Astrocyte (in vitro differentiated cells and primary cell): ENCODE measurements at regions not wholly inside any gene's neighbourhood (a gene's known extent, or its start where the extent isn't known, plus 50 kb on each side); places are given as distances from the start of the nearest gene placed in this dataset.

Experiments used
- DNase-seq: peaks from one replicate; pipeline ENCODE4 v3.0.0-alpha.2; 2010; ENCODE audit warnings: low read depth
- FAIRE-seq: peaks from 2 replicates; lab custom pipeline; 2011; peaks lifted over from hg19 to GRCh38; lab: Jason Lieb, UNC
- H2AFZ ChIP-seq: 2 replicates; pipeline ENCODE4 v1.6.0; 2012; ENCODE audit warnings: low read depth, low read length, inconsistent platforms
- H3K27ac ChIP-seq: 2 replicates; pipeline ENCODE4 v1.5.1; 2011; ENCODE audit warnings: low read depth, low read length, inconsistent platforms
- H3K27me3 ChIP-seq: 2 replicates; pipeline ENCODE4 v1.6.0; 2011; ENCODE audit warnings: low read length, inconsistent platforms; ENCODE audit not compliant: insufficient read depth
- H3K36me3 ChIP-seq: 2 replicates; pipeline ENCODE4 v1.5.1; 2011; ENCODE audit warnings: low read length, inconsistent platforms; ENCODE audit not compliant: insufficient read depth
- H3K4me1 ChIP-seq: 2 replicates; pipeline ENCODE4 v1.5.1; 2011; ENCODE audit warnings: low read length, inconsistent platforms; ENCODE audit not compliant: insufficient read depth
- H3K4me2 ChIP-seq: 2 replicates; pipeline ENCODE4 v1.6.0; 2012; ENCODE audit warnings: low read length, inconsistent platforms
- H3K4me3 ChIP-seq: 2 replicates; pipeline ENCODE4 v1.5.1; 2011; ENCODE audit warnings: low read depth, mild to moderate bottlenecking, low read length, inconsistent platforms; ENCODE audit not compliant: insufficient read depth
- H3K79me2 ChIP-seq: 2 replicates; pipeline ENCODE4 v1.6.0; 2012; ENCODE audit warnings: mild to moderate bottlenecking, low read length, inconsistent platforms; ENCODE audit not compliant: insufficient read depth
- H3K9ac ChIP-seq: 2 replicates; pipeline ENCODE4 v1.6.0; 2012; ENCODE audit warnings: mild to moderate bottlenecking, low read length, inconsistent platforms
- H3K9me3 ChIP-seq: 2 replicates; pipeline ENCODE4 v1.5.1; 2012; ENCODE audit warnings: low read depth, mild to moderate bottlenecking, low read length, inconsistent platforms; ENCODE audit not compliant: insufficient read depth
- H4K20me1 ChIP-seq: 2 replicates; pipeline ENCODE4 v1.6.0; 2012; ENCODE audit warnings: low read length, inconsistent platforms; ENCODE audit not compliant: insufficient read depth
- H3K27ac Mint-ChIP-seq: one replicate; pipeline ENCODE4 v1.8.0; 2021; ENCODE audit warnings: mild to moderate bottlenecking, mixed read lengths; ENCODE audit not compliant: unreplicated experiment
- H3K27me3 Mint-ChIP-seq: one replicate; pipeline ENCODE4 v1.8.0; 2021; ENCODE audit warnings: low read depth, mixed read lengths; ENCODE audit not compliant: unreplicated experiment
- H3K36me3 Mint-ChIP-seq: one replicate; pipeline ENCODE4 v1.8.0; 2021; ENCODE audit warnings: low read depth, mixed read lengths; ENCODE audit not compliant: unreplicated experiment
- H3K4me1 Mint-ChIP-seq: one replicate; pipeline ENCODE4 v1.8.0; 2021; ENCODE audit warnings: low read depth, mixed read lengths; ENCODE audit not compliant: unreplicated experiment
- H3K4me3 Mint-ChIP-seq: one replicate; pipeline ENCODE4 v1.8.0; 2021; ENCODE audit warnings: mild to moderate bottlenecking, moderate library complexity, mixed read lengths; ENCODE audit not compliant: unreplicated experiment
- H3K9me3 Mint-ChIP-seq: one replicate; pipeline ENCODE4 v1.8.0; 2021; ENCODE audit warnings: mild to moderate bottlenecking, mixed read lengths; ENCODE audit not compliant: unreplicated experiment
- EZH2 ChIP-seq: IDR thresholded peaks from 2 replicates; pipeline ENCODE4 v1.6.1; 2012; ENCODE audit warnings: mild to moderate bottlenecking, low read length, inconsistent platforms; ENCODE audit not compliant: insufficient read depth
- TF ChIP-seq, protein P1 (sequence below): IDR thresholded peaks from 2 replicates; pipeline ENCODE4 v1.5.1; 2011; ENCODE audit warnings: low read depth, mild to moderate bottlenecking, inconsistent platforms, low read length, moderate library complexity; ENCODE audit not compliant: insufficient read depth

GRCh38 chr6:159535656-159536350, 157.2 kb downstream of the SOD2 start:
- H3K4me3 Mint-ChIP-seq, result no peak overlapping the region
- H3K27ac ChIP-seq, result no peak overlapping the region
- H3K4me1 Mint-ChIP-seq, result no peaks in the 10 kb centered on the region
- H4K20me1 ChIP-seq, result no peaks in the 10 kb centered on the region
- H3K27ac Mint-ChIP-seq, result no peak overlapping the region
- H3K4me2 ChIP-seq, result no peak overlapping the region
- peaks cover 4% of the 10 kb centered on the region for H3K9me3 Mint-ChIP-seq
- H2AFZ ChIP-seq, result no peak overlapping the region
- no peaks in the 10 kb centered on the region for H3K36me3 Mint-ChIP-seq
- H3K4me3 ChIP-seq, result no peak overlapping the region
- no peaks in the 10 kb centered on the region for H3K27me3 ChIP-seq
- DNase-seq, result no peak
- no peak for FAIRE-seq
- peaks cover 8% of the 10 kb centered on the region for H3K4me1 ChIP-seq
- H3K9me3 ChIP-seq, result no peaks in the 10 kb centered on the region
- H3K79me2 ChIP-seq, result no peaks in the 10 kb centered on the region
- TF ChIP-seq, protein P1, sequence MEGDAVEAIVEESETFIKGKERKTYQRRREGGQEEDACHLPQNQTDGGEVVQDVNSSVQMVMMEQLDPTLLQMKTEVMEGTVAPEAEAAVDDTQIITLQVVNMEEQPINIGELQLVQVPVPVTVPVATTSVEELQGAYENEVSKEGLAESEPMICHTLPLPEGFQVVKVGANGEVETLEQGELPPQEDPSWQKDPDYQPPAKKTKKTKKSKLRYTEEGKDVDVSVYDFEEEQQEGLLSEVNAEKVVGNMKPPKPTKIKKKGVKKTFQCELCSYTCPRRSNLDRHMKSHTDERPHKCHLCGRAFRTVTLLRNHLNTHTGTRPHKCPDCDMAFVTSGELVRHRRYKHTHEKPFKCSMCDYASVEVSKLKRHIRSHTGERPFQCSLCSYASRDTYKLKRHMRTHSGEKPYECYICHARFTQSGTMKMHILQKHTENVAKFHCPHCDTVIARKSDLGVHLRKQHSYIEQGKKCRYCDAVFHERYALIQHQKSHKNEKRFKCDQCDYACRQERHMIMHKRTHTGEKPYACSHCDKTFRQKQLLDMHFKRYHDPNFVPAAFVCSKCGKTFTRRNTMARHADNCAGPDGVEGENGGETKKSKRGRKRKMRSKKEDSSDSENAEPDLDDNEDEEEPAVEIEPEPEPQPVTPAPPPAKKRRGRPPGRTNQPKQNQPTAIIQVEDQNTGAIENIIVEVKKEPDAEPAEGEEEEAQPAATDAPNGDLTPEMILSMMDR, result no peak
- no peak for TF ChIP-seq EZH2
- H3K27me3 Mint-ChIP-seq, result peaks cover 19% of the 10 kb centered on the region
- no peaks in the 10 kb centered on the region for H3K36me3 ChIP-seq
- no peak overlapping the region for H3K9ac ChIP-seq

DNA sequence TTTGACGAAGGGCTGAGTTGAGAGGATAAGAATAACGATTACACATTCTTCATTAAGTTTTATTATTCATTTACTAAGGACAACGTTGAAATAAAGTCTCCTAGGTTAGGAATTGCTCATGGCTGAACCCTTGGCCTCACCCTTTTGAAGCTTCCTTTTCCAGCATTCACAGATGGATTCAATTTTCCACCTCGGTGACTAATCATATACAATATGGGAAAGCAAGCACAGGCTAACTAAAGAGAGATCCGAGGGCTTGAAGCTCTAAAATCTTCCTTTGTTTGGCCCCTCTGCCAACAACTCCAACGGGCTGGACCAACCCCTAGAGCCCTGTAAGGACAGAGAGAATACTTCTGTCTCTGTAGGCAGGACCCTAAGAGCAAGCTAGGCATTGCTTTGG, 159.5 kb downstream of the SOD2 start:
- no peaks in the 10 kb centered on the region for H3K4me1 Mint-ChIP-seq
- peak overlapping the region; percentile 5 for H3K9ac ChIP-seq
- H3K4me2 ChIP-seq, result peak overlapping the region; percentile 9
- no peak overlapping the region for H3K4me3 ChIP-seq
- DNase-seq, result peak; percentile 53
- no peak overlapping the region for H3K4me3 Mint-ChIP-seq
- no peaks in the 10 kb centered on the region for H3K79me2 ChIP-seq
- no peak for FAIRE-seq
- H3K27ac Mint-ChIP-seq, result no peak overlapping the region
- H3K27ac ChIP-seq, result peak overlapping the region; percentile 53
- H3K27me3 ChIP-seq, result no peaks in the 10 kb centered on the region
- no peaks in the 10 kb centered on the region for H3K9me3 ChIP-seq
- H2AFZ ChIP-seq, result peak overlapping the region; percentile 1
- peaks cover 8% of the 10 kb centered on the region for H3K4me1 ChIP-seq
- H3K27me3 Mint-ChIP-seq, result peaks cover 17% of the 10 kb centered on the region
- TF ChIP-seq, protein P1, result no peak
- no peak for TF ChIP-seq EZH2
- H3K36me3 Mint-ChIP-seq, result no peaks in the 10 kb centered on the region
- H4K20me1 ChIP-seq, result no peaks in the 10 kb centered on the region
- H3K9me3 Mint-ChIP-seq, result no peaks in the 10 kb centered on the region
- no peaks in the 10 kb centered on the region for H3K36me3 ChIP-seq

GRCh38 chr6:159533016-159533415, 160.0 kb downstream of the SOD2 start:
- Histone ChIP-seq H3K4me1 (peaks cover 8% of the 10 kb centered on the region), H4K20me1 (no peaks in the 10 kb centered on the region), H2AFZ (no peak overlapping the region), H3K27me3 (no peaks in the 10 kb centered on the region), H3K4me3 (no peak overlapping the region), H3K27ac (peak overlapping the region; percentile 41), H3K9ac (no peak overlapping the region), H3K36me3 (no peaks in the 10 kb centered on the region), H3K79me2 (no peaks in the 10 kb centered on the region), H3K4me2 (peak overlapping the region; percentile 9), H3K9me3 (no peaks in the 10 kb centered on the region)
- no peak overlapping the region for H3K4me3 Mint-ChIP-seq
- no peak for TF ChIP-seq EZH2
- TF ChIP-seq, protein P1, result no peak
- H3K4me1 Mint-ChIP-seq, result no peaks in the 10 kb centered on the region
- no peak for FAIRE-seq
- DNase-seq, result peak; percentile 15
- no peaks in the 10 kb centered on the region for H3K9me3 Mint-ChIP-seq
- peaks cover 18% of the 10 kb centered on the region for H3K27me3 Mint-ChIP-seq
- no peak overlapping the region for H3K27ac Mint-ChIP-seq
- no peaks in the 10 kb centered on the region for H3K36me3 Mint-ChIP-seq
